GM10248 (cell line): ENCODE measurements at regions not wholly inside any gene's neighbourhood (a gene's known extent, or its start where the extent isn't known, plus 50 kb on each side); places are given as distances from the start of the nearest gene placed in this dataset.
"Not testable (repeated sequence)": the region's sequence is repeated elsewhere in the genome, so short reads cannot be mapped to it uniquely, and the experiment has no call there.

Experiments used
- CTCF ChIA-PET: fragments of 300-600 bp; sonication (Branson Sonifier 250); formaldehyde crosslinking; extraction: SDS; loops from one replicate; lab custom pipeline; 2021; ENCODE audit warnings: antibody characterized with exemption; lab: Yijun Ruan, JAX
- POLR2A ChIA-PET: fragments of 350-650 bp; sonication (Branson Sonifier 250); formaldehyde crosslinking; extraction: SDS; loops from one replicate; lab custom pipeline; 2020; ENCODE audit warnings: antibody characterized with exemption; lab: Yijun Ruan, JAX
- DNase-seq: peaks from one replicate; pipeline ENCODE4 v3.0.0; 2012; ENCODE audit errors: extremely low spot score
- TF ChIP-seq, protein P1 (sequence below): IDR thresholded peaks from 2 replicates; pipeline ENCODE4 v1.5.1; 2012; ENCODE audit warnings: mild to moderate bottlenecking, low read depth; ENCODE audit errors: extremely low read depth, missing control alignments, control extremely low read depth

DNA sequence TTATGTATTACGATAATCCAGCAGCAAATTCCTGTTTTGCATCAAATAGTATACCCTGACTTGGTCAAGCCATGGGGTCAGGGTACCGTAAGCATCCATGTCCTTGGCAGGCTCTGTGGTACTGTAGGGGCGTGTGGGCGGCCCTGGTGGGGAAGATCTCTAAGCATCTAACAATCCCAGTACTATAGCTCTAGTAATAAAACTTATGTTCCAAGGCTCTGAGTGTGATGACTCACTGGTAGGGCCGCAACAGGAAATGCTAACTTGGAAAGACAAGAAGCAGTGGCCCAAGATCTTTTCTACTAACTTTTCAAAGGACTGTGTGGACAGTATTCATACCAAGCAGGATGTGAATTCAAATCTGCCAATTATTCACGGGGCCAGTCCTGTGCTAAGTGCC lies 63.8 kb downstream of the CLEC18A start:
- CTCF ChIA-PET, DNase-seq, POLR2A ChIA-PET: not testable (repeated sequence)

DNA sequence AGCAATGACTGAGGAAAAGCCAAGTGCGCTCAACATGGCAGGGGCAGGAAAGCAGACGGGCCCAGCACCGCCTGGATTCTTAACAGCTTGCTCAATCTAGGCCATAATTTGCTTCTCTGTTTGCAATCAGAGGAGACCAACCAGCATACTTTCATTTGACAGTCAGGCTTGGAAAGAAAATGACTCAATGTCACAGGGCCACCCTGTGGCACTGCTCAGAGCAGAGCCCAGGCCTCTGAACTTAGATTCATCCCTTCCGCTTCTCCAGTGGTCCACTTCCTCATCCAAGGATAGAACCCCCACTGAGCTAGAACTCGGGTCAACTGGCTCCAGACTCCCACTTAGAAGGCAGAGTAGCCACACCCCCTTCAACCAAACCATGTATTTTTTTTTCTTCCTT lies 65.6 kb downstream of the CLEC18A start:
- DNase-seq, CTCF ChIA-PET, POLR2A ChIA-PET: not testable (repeated sequence)

DNA sequence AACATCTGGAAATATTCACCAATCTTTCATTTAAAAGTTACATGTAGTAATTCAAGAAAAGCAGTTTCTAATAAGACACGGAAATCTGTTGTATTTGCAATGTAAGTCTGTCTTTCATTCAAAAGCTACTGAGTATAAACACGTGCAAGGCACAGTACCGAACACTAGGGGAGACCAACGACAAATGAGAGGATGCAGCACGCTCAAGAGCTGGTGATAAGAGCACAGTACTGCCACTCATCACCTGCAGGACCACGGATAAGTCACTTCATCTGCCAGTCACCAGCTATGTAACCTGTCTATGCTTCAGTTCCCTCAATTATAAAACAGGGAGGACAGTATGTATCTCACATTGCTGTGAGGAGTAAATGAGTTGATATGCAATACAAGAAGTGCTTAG lies 67.1 kb downstream of the CLEC18A start:
- CTCF ChIA-PET: no interaction called here
- POLR2A ChIA-PET: no interaction called here
- TF ChIP-seq, protein P1, sequence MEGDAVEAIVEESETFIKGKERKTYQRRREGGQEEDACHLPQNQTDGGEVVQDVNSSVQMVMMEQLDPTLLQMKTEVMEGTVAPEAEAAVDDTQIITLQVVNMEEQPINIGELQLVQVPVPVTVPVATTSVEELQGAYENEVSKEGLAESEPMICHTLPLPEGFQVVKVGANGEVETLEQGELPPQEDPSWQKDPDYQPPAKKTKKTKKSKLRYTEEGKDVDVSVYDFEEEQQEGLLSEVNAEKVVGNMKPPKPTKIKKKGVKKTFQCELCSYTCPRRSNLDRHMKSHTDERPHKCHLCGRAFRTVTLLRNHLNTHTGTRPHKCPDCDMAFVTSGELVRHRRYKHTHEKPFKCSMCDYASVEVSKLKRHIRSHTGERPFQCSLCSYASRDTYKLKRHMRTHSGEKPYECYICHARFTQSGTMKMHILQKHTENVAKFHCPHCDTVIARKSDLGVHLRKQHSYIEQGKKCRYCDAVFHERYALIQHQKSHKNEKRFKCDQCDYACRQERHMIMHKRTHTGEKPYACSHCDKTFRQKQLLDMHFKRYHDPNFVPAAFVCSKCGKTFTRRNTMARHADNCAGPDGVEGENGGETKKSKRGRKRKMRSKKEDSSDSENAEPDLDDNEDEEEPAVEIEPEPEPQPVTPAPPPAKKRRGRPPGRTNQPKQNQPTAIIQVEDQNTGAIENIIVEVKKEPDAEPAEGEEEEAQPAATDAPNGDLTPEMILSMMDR: peak; percentile 35
- DNase-seq: peak; percentile 8

DNA sequence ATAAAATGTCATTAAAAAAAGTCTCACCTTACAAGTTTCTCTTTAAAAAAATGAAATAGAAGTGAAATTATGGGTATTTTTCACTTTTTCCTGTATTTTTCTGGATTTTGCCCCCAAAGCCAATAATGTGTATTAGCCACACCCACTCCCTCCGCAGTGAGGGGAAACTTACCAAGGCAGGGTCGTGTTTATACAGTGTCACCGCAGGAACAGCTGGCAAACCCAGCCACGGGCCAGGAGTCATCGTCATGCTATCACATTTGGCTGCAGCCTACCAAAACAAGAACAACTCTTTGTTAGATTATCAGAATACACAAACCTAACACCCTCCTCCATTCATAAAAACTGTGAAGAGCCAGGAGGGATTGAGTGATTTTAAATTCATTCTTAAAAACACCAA lies 72.1 kb downstream of the CLEC18A start:
- CTCF ChIA-PET, POLR2A ChIA-PET, DNase-seq: not testable (repeated sequence)

DNA sequence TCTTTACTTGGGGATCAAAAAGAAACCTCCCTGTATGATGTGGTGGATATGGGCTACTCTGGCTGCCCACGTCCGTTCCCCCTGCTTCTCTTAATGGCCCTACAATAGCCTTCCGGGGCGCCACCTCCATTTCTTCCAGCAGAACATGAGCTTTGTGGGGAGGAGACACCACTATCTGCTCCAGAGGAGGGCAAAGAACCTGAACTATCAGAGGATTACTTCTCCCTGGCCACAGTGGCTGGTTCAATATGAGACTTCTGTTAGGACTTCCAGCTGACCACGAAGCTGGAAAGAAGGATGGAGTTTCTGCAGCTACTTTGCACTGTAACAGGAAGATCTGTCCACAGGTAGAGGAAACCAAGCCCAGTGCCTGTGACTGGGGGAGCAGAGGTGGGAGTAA lies 72.8 kb downstream of the CLEC18A start:
- CTCF ChIA-PET, POLR2A ChIA-PET, DNase-seq: not testable (repeated sequence)

DNA sequence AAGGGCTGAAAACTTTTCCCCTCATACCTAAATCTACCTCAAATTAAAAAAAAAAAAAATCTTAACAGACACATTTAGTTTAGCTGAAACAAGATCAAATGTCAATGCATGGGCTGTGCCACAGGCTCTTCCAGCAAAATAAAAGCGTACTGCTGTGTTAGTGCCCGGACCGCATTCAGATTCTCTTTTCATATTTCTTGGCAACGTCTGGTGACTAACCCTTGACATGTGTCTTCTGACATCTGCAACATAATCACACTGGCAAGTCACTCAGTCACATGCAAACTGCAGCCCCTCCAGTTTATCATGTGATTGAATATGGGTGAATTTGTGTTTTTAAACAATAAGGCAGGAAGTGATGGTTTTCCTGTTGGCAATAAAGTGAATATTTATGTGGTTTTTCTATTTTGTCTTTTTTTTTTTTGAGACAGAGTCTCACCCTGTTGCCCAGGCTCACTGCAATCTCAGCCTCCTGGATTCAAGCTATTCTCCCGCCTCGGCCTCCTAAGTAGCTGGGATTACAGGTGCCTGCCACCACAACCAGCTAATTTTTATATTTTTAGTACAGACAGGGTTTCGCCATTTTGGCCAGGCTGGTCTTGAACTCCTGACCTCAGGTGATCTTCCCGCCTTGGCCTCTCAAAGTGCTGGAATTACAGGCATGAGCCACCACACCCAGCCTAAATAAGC lies 75.2 kb downstream of the CLEC18A start:
- DNase-seq, CTCF ChIA-PET, POLR2A ChIA-PET: not testable (repeated sequence)

DNA sequence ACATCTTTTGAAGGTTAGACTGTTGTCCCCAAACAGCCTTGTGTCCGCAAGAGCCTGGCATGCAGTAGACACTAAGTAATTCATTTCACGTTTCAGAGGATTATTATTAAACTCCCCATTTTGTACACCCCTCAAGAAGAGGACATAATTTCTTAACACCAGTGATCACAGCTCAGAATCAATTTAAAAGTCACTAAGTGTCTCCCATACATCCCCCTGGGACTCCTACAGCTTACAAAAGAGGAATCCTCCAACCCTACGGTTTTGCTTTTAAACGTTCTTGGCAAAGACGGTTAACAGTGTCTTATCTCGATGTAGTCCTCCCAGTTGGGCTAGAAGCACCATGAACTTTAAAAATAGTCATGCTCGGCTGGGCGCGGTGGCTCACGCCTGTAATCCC lies 81.2 kb upstream of the PDPR start:
- CTCF ChIA-PET, DNase-seq, POLR2A ChIA-PET: not testable (repeated sequence)

DNA sequence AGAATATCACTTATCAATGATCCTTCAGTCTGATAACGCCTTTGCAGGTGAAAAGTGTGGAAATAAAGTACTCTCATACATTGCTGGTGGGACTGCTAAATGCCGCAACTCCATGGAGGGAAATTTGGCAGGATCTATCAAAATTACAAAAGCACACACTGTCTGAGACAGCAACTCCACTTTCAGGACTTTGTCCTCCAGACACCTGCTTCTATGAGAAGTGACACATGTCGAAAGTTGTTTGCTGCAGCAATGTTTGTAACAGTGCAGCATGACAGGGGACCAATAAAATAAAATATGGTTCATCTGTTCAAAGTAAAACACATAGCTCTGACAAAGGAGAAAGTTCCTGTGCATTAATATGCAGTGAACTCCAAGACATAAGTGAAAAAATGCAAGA lies 76.2 kb upstream of the PDPR start:
- DNase-seq, POLR2A ChIA-PET, CTCF ChIA-PET: not testable (repeated sequence)

DNA sequence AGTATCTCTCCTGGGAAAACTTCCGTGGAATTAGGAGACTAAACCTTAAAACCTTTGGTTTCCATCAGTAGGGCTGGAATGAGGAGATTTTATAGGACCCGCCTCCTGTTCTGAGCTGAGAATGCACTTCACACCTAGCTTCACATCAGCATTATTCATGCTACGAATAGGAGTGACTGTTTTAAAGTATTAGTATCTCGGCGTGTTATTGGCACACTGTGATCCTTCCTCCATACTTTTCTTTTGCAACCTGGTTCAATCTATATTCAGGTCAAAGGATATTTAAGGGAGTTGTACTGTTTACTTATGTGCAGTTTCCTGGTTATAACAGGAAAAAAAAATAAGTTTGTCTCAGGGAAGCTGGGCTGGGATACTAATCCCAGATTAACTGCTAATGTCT lies 73.6 kb upstream of the PDPR start:
- CTCF ChIA-PET, DNase-seq, POLR2A ChIA-PET: not testable (repeated sequence)

DNA sequence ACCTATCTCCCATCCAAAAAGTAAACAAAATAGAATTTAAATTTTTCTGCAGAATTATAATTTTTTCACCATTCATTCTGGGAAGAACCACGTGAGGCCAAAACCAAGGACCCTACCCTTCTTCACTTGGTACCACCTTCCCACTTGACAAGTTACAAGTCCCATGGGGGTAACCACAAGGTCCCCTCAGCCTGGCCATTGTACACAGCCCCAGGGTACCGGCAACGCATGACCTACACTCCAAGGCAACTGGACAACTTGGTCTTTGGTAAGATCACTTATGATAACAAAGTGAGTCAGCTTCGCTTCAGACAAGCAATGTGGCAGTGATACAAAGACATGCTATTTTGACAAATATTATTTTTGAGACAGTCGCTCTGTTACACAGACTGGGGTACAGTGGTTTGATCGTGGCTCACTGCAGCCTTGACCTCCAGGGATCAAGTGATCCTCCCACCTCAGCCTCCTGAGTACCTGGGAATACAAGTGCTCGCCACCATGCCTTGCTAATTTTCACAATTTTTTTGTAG lies 70.5 kb upstream of the PDPR start:
- CTCF ChIA-PET, POLR2A ChIA-PET, DNase-seq: not testable (repeated sequence)

DNA sequence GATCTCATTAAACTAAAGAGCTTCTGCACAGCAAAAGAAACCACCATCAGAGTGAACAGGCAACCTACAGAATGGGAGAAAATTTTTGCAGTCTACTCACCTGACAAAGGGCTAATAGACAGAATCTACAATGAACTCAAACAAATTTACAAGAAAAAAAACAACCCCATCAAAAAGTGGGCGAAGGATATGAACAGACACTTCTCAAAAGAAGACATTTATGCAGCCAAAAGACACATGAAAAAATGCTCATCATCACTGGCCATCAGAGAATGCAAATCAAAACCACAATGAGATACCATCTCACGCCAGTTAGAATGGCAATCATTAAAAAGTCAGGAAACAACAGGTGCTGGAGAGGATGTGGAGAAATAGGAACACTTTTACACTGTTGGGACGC lies 67.6 kb upstream of the PDPR start:
- CTCF ChIA-PET, POLR2A ChIA-PET, DNase-seq: not testable (repeated sequence)

DNA sequence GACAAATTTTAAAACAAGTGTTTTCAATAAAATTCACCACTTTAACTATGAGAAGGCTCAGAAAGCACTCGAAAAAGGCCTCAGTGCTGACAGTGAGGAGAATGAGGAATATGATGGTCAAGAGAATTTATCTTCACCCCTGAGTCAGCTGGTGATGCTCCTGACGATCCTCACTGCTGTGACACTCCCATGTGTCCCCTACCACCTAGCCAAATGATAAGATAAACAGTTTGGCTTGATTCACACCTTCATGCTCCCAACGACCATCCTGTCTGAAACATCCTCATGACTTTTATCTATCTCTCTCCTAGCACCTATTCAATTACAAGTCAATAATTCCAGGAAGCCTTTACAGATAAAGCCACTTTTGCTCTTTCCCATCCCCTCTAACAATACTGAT lies 66.0 kb upstream of the PDPR start:
- POLR2A ChIA-PET, DNase-seq: not testable (repeated sequence)
- CTCF ChIA-PET: interaction anchor here (1.5 kb wide), 1 partner anchor 12 kb away, joined by 3 read pairs; no protein-coding TSS in a partner anchor

DNA sequence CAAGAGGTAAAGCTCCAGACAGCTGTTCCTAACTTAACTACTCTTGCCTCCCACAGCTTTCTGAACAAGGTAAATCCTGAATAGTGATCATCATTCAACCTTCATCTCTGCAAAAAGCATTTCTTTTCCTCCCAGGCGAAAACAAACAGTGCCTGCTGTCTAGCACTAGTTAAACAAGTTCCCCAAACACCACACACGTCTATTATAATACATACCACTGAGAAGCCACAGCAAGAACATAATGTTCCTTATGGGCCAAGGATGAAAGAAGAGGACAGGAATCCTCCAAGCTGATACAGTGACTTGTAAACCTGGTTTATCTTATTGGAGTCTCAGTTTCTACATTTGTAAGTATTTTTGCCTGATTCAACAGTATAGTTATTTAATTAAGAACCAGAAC lies 56.1 kb upstream of the PDPR start:
- POLR2A ChIA-PET, CTCF ChIA-PET, DNase-seq: not testable (repeated sequence)

DNA sequence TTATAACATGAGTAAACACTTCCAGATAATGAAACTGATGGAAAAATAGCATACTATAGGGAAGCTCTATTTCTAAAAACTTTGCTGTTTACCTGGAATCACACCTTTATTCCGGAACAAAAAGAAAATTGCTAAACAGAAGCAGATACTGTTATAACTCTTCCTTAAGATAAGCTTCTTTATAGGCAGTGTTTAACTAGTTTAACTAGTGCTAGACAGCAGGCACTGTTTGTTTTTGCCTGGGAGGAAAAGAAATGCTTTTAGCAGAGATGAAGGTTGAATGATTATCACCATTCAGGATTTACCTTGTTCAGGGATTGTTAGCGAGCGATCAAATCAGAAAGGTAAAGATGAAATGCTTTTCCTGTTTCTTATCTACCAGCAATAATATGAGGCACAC lies 54.7 kb upstream of the PDPR start:
- POLR2A ChIA-PET, DNase-seq: not testable (repeated sequence)
- CTCF ChIA-PET: interaction anchor here (0.9 kb wide), 1 partner anchor 11 kb away, joined by 3 read pairs; no protein-coding TSS in a partner anchor

DNA sequence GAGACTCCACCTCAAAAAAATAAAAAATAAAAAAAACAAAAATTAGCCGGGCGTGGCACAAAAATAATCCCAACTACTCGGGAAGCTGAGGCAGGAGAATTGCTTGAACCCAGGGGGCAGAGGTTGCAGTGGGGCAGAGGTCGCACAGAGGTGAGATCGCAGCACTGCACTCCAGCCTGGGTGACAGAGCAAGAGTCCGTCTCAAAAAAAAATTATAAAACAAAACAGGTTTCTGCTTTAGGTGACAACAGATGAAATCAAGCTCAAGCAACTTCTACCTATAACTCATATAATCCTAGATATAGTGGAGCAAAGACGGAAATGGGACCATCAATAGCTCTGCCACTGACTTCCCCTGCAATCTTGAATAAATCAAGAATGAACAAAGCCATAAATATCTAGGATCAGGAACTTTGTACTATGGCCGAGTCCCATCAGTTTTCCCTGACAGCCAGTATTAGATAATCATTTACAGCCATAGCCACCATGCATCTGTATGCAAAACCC lies 53.6 kb upstream of the PDPR start:
- DNase-seq, CTCF ChIA-PET, POLR2A ChIA-PET: not testable (repeated sequence)

DNA sequence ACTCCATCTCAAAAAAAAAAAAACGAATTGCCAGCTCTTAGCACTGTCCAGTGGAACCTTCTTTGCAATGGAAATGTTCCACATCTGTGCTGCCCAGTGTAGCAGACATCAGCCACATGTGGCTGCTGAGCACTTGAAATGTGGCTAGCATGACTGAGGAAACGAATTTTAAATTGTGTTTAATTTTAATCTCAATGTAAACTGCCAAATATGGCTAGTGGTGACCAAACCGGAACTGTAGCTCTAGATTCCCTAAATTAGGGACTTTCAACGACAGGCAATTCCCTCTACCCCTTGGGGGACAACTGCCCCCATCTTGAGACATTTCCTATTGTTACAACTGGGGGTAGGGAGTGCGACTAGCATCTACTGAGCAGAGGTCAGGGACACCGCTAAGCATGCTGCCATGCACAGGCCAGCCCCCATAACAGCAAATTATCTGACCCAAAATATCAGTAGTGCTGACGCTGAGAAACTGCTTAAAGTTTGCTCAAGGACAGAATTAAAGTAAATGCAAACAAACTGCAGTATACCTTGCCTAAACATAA lies 52.4 kb upstream of the PDPR start:
- DNase-seq, CTCF ChIA-PET, POLR2A ChIA-PET: not testable (repeated sequence)

DNA sequence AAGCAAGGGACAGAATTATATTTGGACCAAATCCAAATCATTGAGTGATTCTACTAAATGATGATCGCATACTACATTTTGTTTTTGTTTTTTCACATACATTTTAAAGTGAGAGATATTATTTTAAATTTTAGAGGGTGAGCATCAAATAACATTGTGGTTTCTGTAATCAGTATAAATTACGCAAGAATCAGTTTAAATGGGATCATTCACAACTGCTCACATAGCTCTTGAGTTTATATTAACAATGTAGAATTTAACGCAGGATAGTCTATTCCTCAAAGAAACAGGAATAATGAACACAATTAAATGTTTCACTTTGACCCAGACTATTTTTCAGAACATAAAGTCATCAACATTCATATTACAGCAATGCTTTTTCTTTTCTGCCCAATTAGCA lies 51.2 kb upstream of the PDPR start:
- DNase-seq, POLR2A ChIA-PET, CTCF ChIA-PET: not testable (repeated sequence)
